GM12873 (cell line): ENCODE measurements at regions not wholly inside any gene's neighbourhood (a gene's known extent, or its start where the extent isn't known, plus 50 kb on each side); places are given as distances from the start of the nearest gene placed in this dataset.

Experiments used
- TF ChIP-seq, protein P1 (sequence below): IDR thresholded peaks from 2 replicates; pipeline ENCODE4 v1.5.1; 2012; ENCODE audit warnings: low read depth, mild to moderate bottlenecking, moderate library complexity, low read length, control low read depth; ENCODE audit not compliant: insufficient read depth; ENCODE audit errors: missing control alignments

DNA sequence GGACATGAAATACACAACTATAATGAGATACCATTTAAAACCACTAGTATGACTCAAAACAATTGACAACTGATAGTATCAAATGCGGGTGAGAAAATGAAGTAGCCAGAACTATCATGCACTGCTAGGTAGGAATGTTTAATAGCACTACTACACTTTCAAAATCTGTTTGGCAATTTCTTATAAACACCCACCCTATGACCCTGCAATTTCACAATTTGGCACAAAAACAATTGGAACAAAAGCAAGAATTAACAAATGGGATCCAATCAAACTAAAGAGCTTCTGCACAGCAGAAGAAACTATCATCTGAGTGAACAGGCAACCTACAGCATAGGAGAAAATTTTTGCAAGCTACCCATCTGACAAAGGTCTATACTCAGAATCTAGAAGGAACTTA, 431.2 kb upstream of the GYPC start:
- TF ChIP-seq, protein P1, sequence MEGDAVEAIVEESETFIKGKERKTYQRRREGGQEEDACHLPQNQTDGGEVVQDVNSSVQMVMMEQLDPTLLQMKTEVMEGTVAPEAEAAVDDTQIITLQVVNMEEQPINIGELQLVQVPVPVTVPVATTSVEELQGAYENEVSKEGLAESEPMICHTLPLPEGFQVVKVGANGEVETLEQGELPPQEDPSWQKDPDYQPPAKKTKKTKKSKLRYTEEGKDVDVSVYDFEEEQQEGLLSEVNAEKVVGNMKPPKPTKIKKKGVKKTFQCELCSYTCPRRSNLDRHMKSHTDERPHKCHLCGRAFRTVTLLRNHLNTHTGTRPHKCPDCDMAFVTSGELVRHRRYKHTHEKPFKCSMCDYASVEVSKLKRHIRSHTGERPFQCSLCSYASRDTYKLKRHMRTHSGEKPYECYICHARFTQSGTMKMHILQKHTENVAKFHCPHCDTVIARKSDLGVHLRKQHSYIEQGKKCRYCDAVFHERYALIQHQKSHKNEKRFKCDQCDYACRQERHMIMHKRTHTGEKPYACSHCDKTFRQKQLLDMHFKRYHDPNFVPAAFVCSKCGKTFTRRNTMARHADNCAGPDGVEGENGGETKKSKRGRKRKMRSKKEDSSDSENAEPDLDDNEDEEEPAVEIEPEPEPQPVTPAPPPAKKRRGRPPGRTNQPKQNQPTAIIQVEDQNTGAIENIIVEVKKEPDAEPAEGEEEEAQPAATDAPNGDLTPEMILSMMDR = no peak

DNA sequence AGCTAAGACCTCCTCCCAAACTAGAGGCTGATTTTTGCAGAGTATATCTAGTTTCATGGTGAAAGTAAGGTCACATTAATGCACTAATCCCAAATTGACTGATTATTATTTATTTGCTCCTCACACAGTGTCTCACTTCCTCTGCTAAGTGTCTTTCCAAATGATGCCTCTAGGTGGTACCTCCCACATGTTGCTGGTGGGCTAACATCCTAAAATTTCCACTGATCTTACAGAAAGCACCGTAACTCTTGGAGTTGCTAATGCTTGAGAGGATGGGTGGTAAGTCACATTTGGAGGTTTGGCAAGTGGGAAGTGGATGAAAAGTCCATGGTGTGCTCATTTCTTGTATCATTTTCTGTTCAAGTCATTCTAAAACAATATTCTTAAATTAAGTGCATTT, 428.7 kb upstream of the GYPC start:
- TF ChIP-seq, protein P1 = peak; percentile 39

DNA sequence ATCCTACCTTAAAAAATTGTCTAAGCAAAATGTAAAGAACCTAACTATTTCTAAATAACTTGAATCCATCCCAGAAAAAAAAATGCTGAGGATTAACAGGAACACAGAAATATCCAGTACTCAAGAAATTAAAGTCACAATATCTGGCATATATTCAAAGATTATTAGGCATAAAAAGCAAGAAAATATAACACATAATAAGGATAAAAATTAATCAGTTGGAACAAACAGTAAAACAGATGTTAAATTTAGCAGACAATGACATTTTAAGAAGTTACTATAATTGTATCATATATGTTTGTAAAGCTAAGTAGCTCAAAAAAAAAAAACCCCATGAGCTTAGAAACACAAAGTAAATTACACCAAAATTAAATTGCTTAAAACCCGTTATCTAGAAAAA, 427.4 kb upstream of the GYPC start:
- TF ChIP-seq, protein P1 = no peak

DNA sequence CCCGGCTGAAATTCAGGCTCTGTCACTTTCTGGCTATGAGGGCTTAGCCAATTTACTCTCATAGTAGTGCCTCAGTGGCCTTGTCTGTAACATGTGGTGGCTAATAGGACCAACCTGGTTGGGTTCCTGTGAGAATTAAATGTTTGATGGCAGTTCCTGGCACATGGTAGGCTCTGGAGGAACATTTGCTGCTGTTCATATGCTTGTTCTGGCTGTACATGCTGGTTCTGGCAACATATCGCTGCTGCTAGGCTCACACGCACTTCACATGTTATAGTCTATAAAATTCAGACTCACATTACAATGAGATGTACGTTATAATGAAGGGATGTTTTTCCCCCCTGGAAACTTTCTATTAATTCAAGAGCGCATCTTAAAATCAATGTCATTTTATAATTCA, 417.7 kb upstream of the GYPC start:
- TF ChIP-seq, protein P1 = no peak

DNA sequence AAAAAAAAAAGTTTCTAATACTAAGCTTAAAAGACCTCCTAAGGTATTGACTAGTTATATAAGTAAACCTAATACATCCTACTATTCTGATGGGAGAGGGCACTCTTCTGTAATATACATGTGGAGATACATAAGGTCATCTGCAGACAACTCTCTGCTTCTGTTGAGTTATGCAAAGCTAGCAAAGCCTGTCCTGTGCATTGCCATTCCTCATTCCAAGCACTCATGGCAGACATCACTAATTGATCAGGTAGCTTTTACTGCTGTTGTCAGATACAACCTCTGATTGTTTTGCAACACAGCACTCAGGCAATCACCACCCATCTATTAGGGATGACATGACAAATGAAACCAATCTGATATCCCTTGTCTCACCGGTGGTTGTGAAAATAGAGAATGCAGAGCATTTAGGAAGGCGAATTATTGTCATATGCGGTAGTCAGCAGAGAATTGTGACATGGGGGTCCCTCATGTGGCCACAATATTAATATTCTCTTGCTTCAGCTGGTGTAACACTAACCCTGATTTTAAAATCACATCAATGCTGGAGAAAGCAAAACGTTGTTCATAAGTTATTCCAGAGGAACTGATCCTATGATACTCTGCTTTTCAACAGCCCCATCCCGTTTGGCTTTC, 416.5 kb upstream of the GYPC start:
- TF ChIP-seq, protein P1 = no peak

DNA sequence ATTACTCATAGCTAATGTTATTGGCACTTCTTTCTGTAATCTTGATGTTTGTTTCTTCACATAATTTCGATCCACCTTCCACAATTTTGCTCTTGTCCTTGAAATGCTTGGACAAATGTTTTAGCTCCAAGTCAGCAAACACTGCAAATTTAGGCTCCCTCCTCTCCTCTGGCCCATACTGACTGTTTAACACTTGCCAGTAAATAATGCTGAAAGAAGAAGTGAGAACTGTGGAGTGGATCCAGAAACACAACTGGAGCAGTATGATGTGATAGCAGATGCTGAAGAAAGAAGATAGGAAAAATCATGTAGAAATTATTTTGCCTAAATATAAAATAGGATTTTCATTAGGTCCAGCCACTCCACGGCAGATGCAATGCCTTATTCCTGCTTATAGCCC, 415.0 kb upstream of the GYPC start:
- TF ChIP-seq, protein P1 = no peak

DNA sequence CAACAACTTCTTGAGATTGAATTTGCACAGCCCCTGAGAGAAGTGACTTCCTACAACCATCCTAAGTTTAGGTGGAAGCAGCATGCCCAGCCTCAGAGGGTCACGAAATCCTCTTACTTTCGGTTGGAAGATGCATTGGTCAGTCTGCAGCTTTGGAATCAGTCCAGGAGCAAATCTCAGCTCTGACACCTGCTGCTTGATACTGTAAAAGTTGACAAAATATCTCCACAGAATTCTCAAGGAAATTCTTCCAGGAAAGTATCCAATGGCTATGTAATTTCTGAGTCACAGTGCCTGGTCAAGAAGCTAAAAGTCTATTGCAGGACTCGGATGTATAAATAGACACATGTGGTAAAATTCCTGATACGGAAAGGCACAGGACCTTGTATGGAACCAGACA, 414.5 kb upstream of the GYPC start:
- TF ChIP-seq, protein P1 = no peak
